ENCODE measurements at regions not wholly inside any gene's neighbourhood (a gene's known extent, or its start where the extent isn't known, plus 50 kb on each side); places are given as distances from the start of the nearest gene placed in this dataset.

DNA sequence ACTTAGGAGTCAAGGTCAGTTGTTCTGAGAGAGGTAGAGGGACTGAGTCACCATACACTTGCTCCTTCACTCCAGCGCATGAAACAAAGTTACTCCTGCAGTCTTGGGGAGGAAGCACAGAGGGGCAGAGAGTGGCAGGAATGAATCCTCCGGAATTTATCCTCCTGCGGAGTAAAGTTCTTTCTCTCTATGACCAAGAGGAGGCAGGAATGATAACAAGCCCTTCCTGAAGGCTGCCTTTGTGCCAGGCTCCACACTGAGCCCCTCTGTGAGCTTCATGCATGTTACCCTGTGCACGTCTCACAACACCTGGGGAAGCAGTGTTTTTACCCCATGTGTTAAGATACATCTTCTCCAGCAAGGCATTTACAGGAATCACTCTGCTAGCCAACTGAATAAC is 458.4 kb downstream of the KLF12 start:
- H3K36me3 ChIP-seq (ENCODE audit: control insufficient read depth, insufficient read depth, low read length): no peaks in the 10 kb centered on the region
- no peak overlapping the region for H3K4me3 ChIP-seq (ENCODE audit: low read depth, low read length)
- DNase-seq (ENCODE audit: low read depth): no peak
- TF ChIP-seq, protein P1, sequence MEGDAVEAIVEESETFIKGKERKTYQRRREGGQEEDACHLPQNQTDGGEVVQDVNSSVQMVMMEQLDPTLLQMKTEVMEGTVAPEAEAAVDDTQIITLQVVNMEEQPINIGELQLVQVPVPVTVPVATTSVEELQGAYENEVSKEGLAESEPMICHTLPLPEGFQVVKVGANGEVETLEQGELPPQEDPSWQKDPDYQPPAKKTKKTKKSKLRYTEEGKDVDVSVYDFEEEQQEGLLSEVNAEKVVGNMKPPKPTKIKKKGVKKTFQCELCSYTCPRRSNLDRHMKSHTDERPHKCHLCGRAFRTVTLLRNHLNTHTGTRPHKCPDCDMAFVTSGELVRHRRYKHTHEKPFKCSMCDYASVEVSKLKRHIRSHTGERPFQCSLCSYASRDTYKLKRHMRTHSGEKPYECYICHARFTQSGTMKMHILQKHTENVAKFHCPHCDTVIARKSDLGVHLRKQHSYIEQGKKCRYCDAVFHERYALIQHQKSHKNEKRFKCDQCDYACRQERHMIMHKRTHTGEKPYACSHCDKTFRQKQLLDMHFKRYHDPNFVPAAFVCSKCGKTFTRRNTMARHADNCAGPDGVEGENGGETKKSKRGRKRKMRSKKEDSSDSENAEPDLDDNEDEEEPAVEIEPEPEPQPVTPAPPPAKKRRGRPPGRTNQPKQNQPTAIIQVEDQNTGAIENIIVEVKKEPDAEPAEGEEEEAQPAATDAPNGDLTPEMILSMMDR (IDR thresholded peaks at IDR 0.05; ENCODE audit: insufficient read depth, low read length, poor library complexity, severe bottlenecking): no peak
- no peaks in the 10 kb centered on the region for H3K27me3 ChIP-seq (ENCODE audit: control insufficient read depth, insufficient read depth, low read length)

DNA sequence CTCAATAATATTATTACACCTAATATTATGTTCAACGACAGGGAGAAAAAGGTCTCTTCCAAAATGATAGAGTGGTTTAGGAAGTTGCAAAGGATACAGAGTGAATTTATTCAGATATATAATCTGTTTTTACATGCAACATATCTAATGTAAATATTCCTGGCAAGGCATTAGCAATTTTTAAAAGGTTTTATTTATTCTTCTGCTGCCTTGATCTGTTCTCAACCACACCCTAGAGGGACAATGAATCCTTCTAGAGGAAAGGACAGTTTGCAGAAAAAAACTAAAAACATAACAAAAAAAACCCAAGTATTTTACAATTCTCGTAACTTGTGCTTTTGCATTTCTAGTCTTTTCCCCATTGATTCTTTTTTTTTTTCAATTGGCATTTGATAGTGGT is 459.6 kb downstream of the KLF12 start:
- Histone ChIP-seq H3K4me3 (ENCODE audit: low read depth, low read length) (no peak overlapping the region), H3K36me3 (ENCODE audit: control insufficient read depth, insufficient read depth, low read length) (no peaks in the 10 kb centered on the region), H3K27me3 (ENCODE audit: control insufficient read depth, insufficient read depth, low read length) (no peaks in the 10 kb centered on the region)
- TF ChIP-seq, protein P1 (IDR thresholded peaks at IDR 0.05; ENCODE audit: insufficient read depth, low read length, poor library complexity, severe bottlenecking): no peak
- no peak for DNase-seq (ENCODE audit: low read depth)

DNA sequence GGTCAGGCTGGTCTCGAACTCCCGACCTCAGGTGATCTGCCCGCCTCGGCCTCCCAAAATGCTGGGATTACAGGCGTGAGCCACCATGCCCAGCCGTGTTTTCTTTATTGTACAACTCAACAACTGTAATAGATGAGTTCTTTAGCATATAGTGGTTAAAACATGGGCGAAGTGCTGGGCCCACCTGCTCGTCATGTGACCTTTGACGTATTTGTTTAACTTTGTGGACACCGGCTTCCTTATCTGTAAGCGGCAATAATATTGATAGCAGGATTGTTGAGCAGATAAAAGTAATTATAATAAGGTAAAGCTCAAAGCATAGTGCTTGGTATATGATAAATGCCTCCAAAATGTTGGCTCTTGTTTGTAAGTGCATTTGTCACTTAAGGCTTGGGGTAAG is 460.3 kb downstream of the KLF12 start:
- no peak for DNase-seq (ENCODE audit: low read depth)
- H3K36me3 ChIP-seq (ENCODE audit: control insufficient read depth, insufficient read depth, low read length): no peaks in the 10 kb centered on the region
- no peak overlapping the region for H3K4me3 ChIP-seq (ENCODE audit: low read depth, low read length)
- TF ChIP-seq, protein P1 (IDR thresholded peaks at IDR 0.05; ENCODE audit: insufficient read depth, low read length, poor library complexity, severe bottlenecking): no peak
- H3K27me3 ChIP-seq (ENCODE audit: control insufficient read depth, insufficient read depth, low read length): no peaks in the 10 kb centered on the region

DNA sequence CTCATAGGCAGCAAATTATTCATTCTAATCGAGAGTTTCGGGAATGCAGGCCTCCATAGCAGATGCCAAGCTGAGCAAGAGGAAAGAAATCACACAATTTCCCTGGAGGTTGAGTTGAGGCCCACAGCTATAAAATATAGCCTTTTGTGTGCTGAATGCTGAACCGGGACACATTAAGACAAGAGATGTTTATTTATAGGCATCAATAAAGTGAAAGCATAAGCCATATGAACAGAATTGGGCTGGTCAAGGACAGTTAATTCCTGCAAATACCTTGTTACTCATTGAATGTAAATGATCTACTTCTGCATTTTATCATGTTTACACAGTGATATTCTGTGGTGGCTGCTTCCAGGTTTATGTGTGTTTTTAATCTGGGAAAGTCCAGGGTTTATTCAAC is 461.7 kb downstream of the KLF12 start:
- no peak for DNase-seq (ENCODE audit: low read depth)
- TF ChIP-seq, protein P1 (IDR thresholded peaks at IDR 0.05; ENCODE audit: insufficient read depth, low read length, poor library complexity, severe bottlenecking): no peak
- Histone ChIP-seq H3K4me3 (ENCODE audit: low read depth, low read length) (no peak overlapping the region), H3K27me3 (ENCODE audit: control insufficient read depth, insufficient read depth, low read length) (no peaks in the 10 kb centered on the region), H3K36me3 (ENCODE audit: control insufficient read depth, insufficient read depth, low read length) (no peaks in the 10 kb centered on the region)

DNA sequence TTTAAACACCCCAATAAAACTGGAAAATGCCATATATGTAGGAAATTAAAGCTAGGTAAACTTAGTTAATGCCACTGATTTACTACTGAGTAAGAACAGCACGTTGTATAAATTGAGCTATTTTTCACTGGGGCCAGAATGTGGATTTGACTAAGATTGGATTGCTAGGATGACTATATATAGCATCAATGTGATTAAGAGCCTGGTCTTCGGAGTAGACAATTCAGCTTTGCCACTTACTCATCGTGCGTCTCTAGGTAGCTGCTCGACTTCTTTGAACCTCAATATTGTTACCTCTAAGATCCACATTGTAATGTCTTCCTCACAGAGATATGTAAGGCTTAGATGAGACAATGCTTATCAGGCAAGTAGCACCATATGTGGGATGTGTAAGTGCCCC is 462.5 kb downstream of the KLF12 start:
- H3K27me3 ChIP-seq (ENCODE audit: control insufficient read depth, insufficient read depth, low read length): no peaks in the 10 kb centered on the region
- H3K4me3 ChIP-seq (ENCODE audit: low read depth, low read length): no peak overlapping the region
- TF ChIP-seq, protein P1 (IDR thresholded peaks at IDR 0.05; ENCODE audit: insufficient read depth, low read length, poor library complexity, severe bottlenecking): no peak
- no peaks in the 10 kb centered on the region for H3K36me3 ChIP-seq (ENCODE audit: control insufficient read depth, insufficient read depth, low read length)
- DNase-seq (ENCODE audit: low read depth): no peak

DNA sequence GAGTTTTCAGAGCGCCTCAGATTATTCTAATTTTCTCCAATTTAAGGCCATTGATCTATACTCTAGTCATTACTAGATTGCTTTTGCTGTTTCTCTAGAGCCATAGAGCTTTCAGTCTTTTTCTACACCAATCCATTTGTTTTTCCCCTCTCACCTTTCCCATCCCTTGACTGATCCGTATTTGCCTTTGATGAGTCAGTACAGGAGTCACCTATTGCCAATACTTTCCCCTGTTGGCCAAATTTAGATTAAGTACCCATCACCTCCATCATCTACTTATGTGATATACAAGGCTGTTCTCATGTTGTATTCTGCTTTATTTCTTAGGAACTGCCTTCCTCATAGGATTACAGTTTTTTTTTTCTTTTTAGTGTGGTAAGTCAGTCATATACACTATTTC is 463.2 kb downstream of the KLF12 start:
- Histone ChIP-seq H3K36me3 (ENCODE audit: control insufficient read depth, insufficient read depth, low read length) (no peaks in the 10 kb centered on the region), H3K27me3 (ENCODE audit: control insufficient read depth, insufficient read depth, low read length) (no peaks in the 10 kb centered on the region), H3K4me3 (ENCODE audit: low read depth, low read length) (no peak overlapping the region)
- no peak for DNase-seq (ENCODE audit: low read depth)
- TF ChIP-seq, protein P1 (IDR thresholded peaks at IDR 0.05; ENCODE audit: insufficient read depth, low read length, poor library complexity, severe bottlenecking): no peak

Data from kidney epithelial cell (primary cell).